OCI-LY1 (cell line): ENCODE measurements at regions not wholly inside any gene's neighbourhood (a gene's known extent, or its start where the extent isn't known, plus 50 kb on each side); places are given as distances from the start of the nearest gene placed in this dataset.

Source experiments
- H2AFZ ChIP-seq: fragments of 200-600 bp; sonication (generic), shearing (Covaris generic); 2 replicates; pipeline ENCODE4 v1.6.0; 2014; ENCODE audit warnings: antibody characterized with exemption, mild to moderate bottlenecking, low read length
- H3F3A ChIP-seq: fragments of 200-600 bp; sonication (generic), shearing (Covaris generic); 2 replicates; pipeline ENCODE4 v1.6.0; 2014; ENCODE audit warnings: mild to moderate bottlenecking, antibody characterized with exemption, low read length, moderate library complexity; ENCODE audit not compliant: insufficient read depth
- H3K27ac ChIP-seq: fragments of 200-600 bp; sonication (generic); 2 replicates; pipeline ENCODE4 v1.5.1; 2014; ENCODE audit warnings: low read length, mixed run types, mild to moderate bottlenecking, low read depth; ENCODE audit not compliant: poor library complexity, severe bottlenecking
- H3K27me3 ChIP-seq: fragments of 200-600 bp; sonication (generic); 2 replicates; pipeline ENCODE4 v1.6.0; 2014; ENCODE audit warnings: antibody characterized with exemption, mild to moderate bottlenecking, low read length, moderate library complexity; ENCODE audit not compliant: insufficient read depth
- H3K36me3 ChIP-seq: fragments of 200-600 bp; sonication (generic); 2 replicates; pipeline ENCODE4 v1.6.1; 2014; ENCODE audit warnings: mild to moderate bottlenecking, antibody characterized with exemption, low read length, moderate library complexity, mixed read lengths; ENCODE audit not compliant: insufficient read depth
- H3K4me1 ChIP-seq: fragments of 200-600 bp; sonication (generic); 2 replicates; pipeline ENCODE4 v1.5.1; 2014; ENCODE audit warnings: mild to moderate bottlenecking, low read length, moderate library complexity; ENCODE audit not compliant: insufficient read depth, severe bottlenecking
- H3K4me2 ChIP-seq: fragments of 200-600 bp; sonication (generic), shearing (Covaris generic); 2 replicates; pipeline ENCODE4 v1.6.1; 2014; ENCODE audit warnings: low read length
- H3K4me3 ChIP-seq: fragments of 200-600 bp; sonication (generic); 2 replicates; pipeline ENCODE4 v1.5.1; 2014; ENCODE audit warnings: low read length, low read depth, mild to moderate bottlenecking, mixed read lengths; ENCODE audit not compliant: poor library complexity, severe bottlenecking
- H3K79me2 ChIP-seq: fragments of 200-600 bp; shearing (Covaris generic); 2 replicates; pipeline ENCODE4 v1.6.1; 2016; ENCODE audit warnings: mixed run types, low read length, mixed read lengths; ENCODE audit not compliant: insufficient read depth
- H3K9ac ChIP-seq: fragments of 200-600 bp; sonication (generic), shearing (Covaris generic); 2 replicates; pipeline ENCODE4 v1.6.1; 2014; ENCODE audit warnings: mild to moderate bottlenecking, low read length, mixed read lengths
- H3K9me2 ChIP-seq: fragments of 200-600 bp; sonication (generic), shearing (Covaris generic); 2 replicates; pipeline ENCODE4 v1.6.1; 2014; ENCODE audit warnings: low read depth, mild to moderate bottlenecking, low read length, mixed read lengths
- H3K9me3 ChIP-seq: fragments of 200-600 bp; shearing (Covaris generic); 2 replicates; pipeline ENCODE4 v1.6.1; 2014; ENCODE audit warnings: low read length, mixed read lengths
- H4K20me1 ChIP-seq: fragments of 200-600 bp; sonication (generic), shearing (Covaris generic); 2 replicates; pipeline ENCODE4 v1.6.0; 2016; ENCODE audit warnings: mild to moderate bottlenecking, low read length; ENCODE audit not compliant: insufficient read depth
- CTCF ChIP-seq: fragments of 200-600 bp; sonication (generic), shearing (Covaris generic); IDR thresholded peaks from 2 replicates; pipeline ENCODE4 v1.5.1; 2017; ENCODE audit warnings: mild to moderate bottlenecking, antibody characterized with exemption, low read length, moderate library complexity, mixed read lengths
- EZH2 ChIP-seq: fragments of 200-600 bp; sonication (generic), shearing (Covaris generic); IDR thresholded peaks from 2 replicates; pipeline ENCODE4 v1.8.0; 2017; ENCODE audit warnings: borderline replicate concordance, mixed run types, mild to moderate bottlenecking, antibody characterized with exemption, low read length, moderate library complexity, mixed read lengths

DNA sequence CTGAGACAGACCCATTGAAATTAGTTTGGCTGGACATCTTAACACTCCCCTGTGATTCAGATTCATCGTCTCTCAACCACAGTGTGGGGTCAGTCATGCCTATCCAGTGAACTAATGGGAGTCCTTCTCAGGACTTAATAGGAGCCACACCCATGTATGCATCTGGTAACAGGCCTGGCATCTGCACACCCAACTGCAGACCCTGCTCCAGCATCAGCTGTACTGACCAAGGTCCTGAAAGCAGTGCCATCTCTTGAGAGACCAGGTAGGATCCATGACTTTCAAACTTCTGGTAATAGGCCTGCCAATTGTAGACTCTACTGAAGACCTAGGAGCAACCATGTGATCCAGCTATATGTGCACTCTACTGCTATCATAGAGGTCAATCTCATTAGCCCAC is 363.6 kb upstream of the POU3F2 start:
- TF ChIP-seq CTCF (no peak), EZH2 (no peak)
- Histone ChIP-seq H3K27me3 (no peaks in the 10 kb centered on the region), H3K9ac (no peak overlapping the region), H3K4me2 (no peak overlapping the region), H3K27ac (no peak overlapping the region), H3K9me3 (no peaks in the 10 kb centered on the region), H3K4me3 (no peak overlapping the region), H3F3A (no peaks in the 10 kb centered on the region), H4K20me1 (no peaks in the 10 kb centered on the region), H3K79me2 (no peaks in the 10 kb centered on the region), H3K9me2 (no peaks in the 10 kb centered on the region), H2AFZ (no peak overlapping the region), H3K4me1 (no peaks in the 10 kb centered on the region), H3K36me3 (no peaks in the 10 kb centered on the region)

GRCh38 chr6:98471444-98471843 is 362.9 kb upstream of the POU3F2 start:
- no peaks in the 10 kb centered on the region for H3K36me3 ChIP-seq
- H3F3A ChIP-seq, result no peaks in the 10 kb centered on the region
- no peaks in the 10 kb centered on the region for H4K20me1 ChIP-seq
- H3K9me3 ChIP-seq, result no peaks in the 10 kb centered on the region
- H3K79me2 ChIP-seq, result no peaks in the 10 kb centered on the region
- no peak overlapping the region for H3K27ac ChIP-seq
- H3K4me2 ChIP-seq, result no peak overlapping the region
- H3K4me3 ChIP-seq, result no peak overlapping the region
- no peaks in the 10 kb centered on the region for H3K27me3 ChIP-seq
- no peak overlapping the region for H3K9ac ChIP-seq
- H2AFZ ChIP-seq, result no peak overlapping the region
- H3K4me1 ChIP-seq, result no peaks in the 10 kb centered on the region
- no peaks in the 10 kb centered on the region for H3K9me2 ChIP-seq
- TF ChIP-seq EZH2 (no peak), CTCF (no peak)

DNA sequence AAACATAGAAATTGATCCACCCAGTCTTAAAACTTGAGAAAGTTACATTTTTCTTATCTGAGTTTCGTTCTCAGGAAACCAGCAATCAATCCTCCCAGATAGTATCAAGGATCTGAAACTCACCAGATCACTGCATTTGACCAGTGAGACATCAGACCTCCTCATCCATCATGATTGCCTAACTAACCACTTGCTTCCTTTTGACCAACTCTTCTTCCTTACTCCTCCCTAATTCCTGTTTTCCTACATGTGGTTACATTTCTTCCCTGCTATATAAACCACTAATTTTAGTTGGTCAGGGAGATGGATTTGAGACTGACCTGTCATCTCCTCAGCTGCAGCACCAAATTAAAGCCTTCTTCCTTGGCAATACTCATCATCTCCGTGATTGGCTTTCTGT is 357.1 kb upstream of the POU3F2 start:
- no peaks in the 10 kb centered on the region for H3K9me3 ChIP-seq
- no peaks in the 10 kb centered on the region for H4K20me1 ChIP-seq
- no peaks in the 10 kb centered on the region for H3K27me3 ChIP-seq
- H3K79me2 ChIP-seq, result no peaks in the 10 kb centered on the region
- no peak overlapping the region for H3K9ac ChIP-seq
- TF ChIP-seq CTCF (no peak), EZH2 (no peak)
- no peaks in the 10 kb centered on the region for H3K36me3 ChIP-seq
- no peak overlapping the region for H2AFZ ChIP-seq
- H3F3A ChIP-seq, result no peaks in the 10 kb centered on the region
- H3K4me3 ChIP-seq, result no peak overlapping the region
- no peaks in the 10 kb centered on the region for H3K4me1 ChIP-seq
- H3K27ac ChIP-seq, result no peak overlapping the region
- no peak overlapping the region for H3K4me2 ChIP-seq
- no peaks in the 10 kb centered on the region for H3K9me2 ChIP-seq
